DMS114 treated with DMSO at 0.1 percent for 48 hours (cell line): ENCODE measurements at regions not wholly inside any gene's neighbourhood (a gene's known extent, or its start where the extent isn't known, plus 50 kb on each side); places are given as distances from the start of the nearest gene placed in this dataset.
"Not testable (repeated sequence)": the region's sequence is repeated elsewhere in the genome, so short reads cannot be mapped to it uniquely, and the experiment has no call there.

ENCODE experiments used
- DNase-seq: peaks from one replicate; lab custom pipeline; 2025; ENCODE audit not compliant: unreplicated experiment; lab: John Stamatoyannopoulos, UW

GRCh38 chr4:136001791-136002190 is 1530.5 kb downstream of the PCDH18 start:
- DNase-seq, result no peak

GRCh38 chr4:136000246-136000645 is 1532.0 kb downstream of the PCDH18 start:
- DNase-seq, result no peak

- DNase-seq, result no peak
These were observed 1537.9 kb downstream of the PCDH18 start for GRCh38 chr4:135994360-135994759.

- no peak for DNase-seq
These were observed 1555.4 kb downstream of the PCDH18 start for GRCh38 chr4:135976860-135977259.

GRCh38 chr4:135966936-135967335 is 1565.4 kb downstream of the PCDH18 start:
- DNase-seq, result no peak

GRCh38 chr4:135963009-135963408 is 1569.3 kb downstream of the PCDH18 start:
- no peak for DNase-seq

- DNase-seq, result no peak
These were observed 1582.4 kb downstream of the PCDH18 start for GRCh38 chr4:135949931-135950330.

- DNase-seq, result no peak
These were observed 1583.5 kb downstream of the PCDH18 start for GRCh38 chr4:135948797-135949196.

GRCh38 chr4:135941671-135942070 is 1590.6 kb downstream of the PCDH18 start:
- DNase-seq, result no peak

- no peak for DNase-seq
These were observed 1598.3 kb downstream of the PCDH18 start for GRCh38 chr4:135934026-135934425.

- DNase-seq, result no peak
These were observed 1604.6 kb downstream of the PCDH18 start for GRCh38 chr4:135927651-135928050.

- DNase-seq, result no peak
These were observed 1611.2 kb downstream of the PCDH18 start for GRCh38 chr4:135921081-135921480.

GRCh38 chr4:135917011-135917410 is 1615.3 kb downstream of the PCDH18 start:
- no peak for DNase-seq

- no peak for DNase-seq
These were observed 1631.3 kb downstream of the PCDH18 start for GRCh38 chr4:135900956-135901355.

- DNase-seq, result not testable (repeated sequence)
These were observed 1662.7 kb upstream of the PABPC4L start for GRCh38 chr4:135864304-135864703.

- DNase-seq, result no peak
These were observed 1639.2 kb upstream of the PABPC4L start for GRCh38 chr4:135840781-135841180.

- no peak for DNase-seq
These were observed 1638.1 kb upstream of the PABPC4L start for GRCh38 chr4:135839712-135840111.

- no peak for DNase-seq
These were observed 1637.3 kb upstream of the PABPC4L start for GRCh38 chr4:135838889-135839288.

- no peak for DNase-seq
These were observed 1632.9 kb upstream of the PABPC4L start for GRCh38 chr4:135834471-135834870.

GRCh38 chr4:135833529-135833928 is 1631.9 kb upstream of the PABPC4L start:
- no peak for DNase-seq

- DNase-seq, result no peak
These were observed 1623.2 kb upstream of the PABPC4L start for GRCh38 chr4:135824759-135825296.

GRCh38 chr4:135804785-135805184 is 1603.2 kb upstream of the PABPC4L start:
- DNase-seq, result no peak

- DNase-seq, result no peak
These were observed 1575.8 kb upstream of the PABPC4L start for GRCh38 chr4:135777361-135777760.

GRCh38 chr4:135775909-135776308 is 1574.3 kb upstream of the PABPC4L start:
- no peak for DNase-seq
